H1 (cell line): ENCODE measurements at regions not wholly inside any gene's neighbourhood (a gene's known extent, or its start where the extent isn't known, plus 50 kb on each side); places are given as distances from the start of the nearest gene placed in this dataset.

Experiments
- CTCF ChIA-PET: fragments of 300-600 bp; sonication (Branson Sonifier 250); formaldehyde crosslinking; loops from one replicate; lab custom pipeline; 2021; ENCODE audit not compliant: partially characterized antibody; lab: Charles Lee
- POLR2A ChIA-PET: fragments of 300-600 bp; sonication (Branson Sonifier 250); formaldehyde crosslinking; loops from one replicate; lab custom pipeline; 2021; ENCODE audit warnings: inconsistent platforms; ENCODE audit not compliant: partially characterized antibody; lab: Charles Lee
- DNase-seq, 2 experiments: peaks; one replicate each; pipeline versions ENCODE4 v3.0.0 to v3.0.0-alpha.2; 2010 to 2022; ENCODE audit warnings: low spot score in 2 of 2, low read depth in 1 of 2, mixed read lengths in 1 of 2
- FAIRE-seq: peaks from 2 replicates; lab custom pipeline; 2011; peaks lifted over from hg19 to GRCh38; lab: Jason Lieb, UNC
- H2AFZ ChIP-seq: 2 replicates; pipeline ENCODE4 v1.8.1; 2012; ENCODE audit warnings: low read length, inconsistent platforms
- H2AK5ac ChIP-seq: 2 replicates; pipeline ENCODE4 v1.6.1; 2013; ENCODE audit warnings: low read depth, low read length
- H2BK120ac ChIP-seq: replicated peaks from 2 replicates; pipeline ENCODE3; 2013; ENCODE audit warnings: low read depth, low read length, inconsistent platforms
- H2BK12ac ChIP-seq: 2 replicates; pipeline ENCODE4 v1.6.1; 2013; ENCODE audit warnings: low read depth, low read length
- H2BK15ac ChIP-seq: 2 replicates; pipeline ENCODE4 v1.6.1; 2013; ENCODE audit warnings: low read length
- H2BK20ac ChIP-seq: 2 replicates; pipeline ENCODE4 v1.6.1; 2013; ENCODE audit warnings: low read length
- H2BK5ac ChIP-seq: 2 replicates; pipeline ENCODE4 v1.6.1; 2013; ENCODE audit warnings: low read depth, low read length
- H3K14ac ChIP-seq: 2 replicates; pipeline ENCODE4 v1.6.1; 2013; ENCODE audit warnings: inconsistent platforms; ENCODE audit not compliant: insufficient read length
- H3K18ac ChIP-seq: 2 replicates; pipeline ENCODE4 v1.6.1; 2013; ENCODE audit warnings: low read length; ENCODE audit errors: extremely low read depth
- H3K23ac ChIP-seq: 2 replicates; pipeline ENCODE4 v1.6.1; 2013; ENCODE audit warnings: inconsistent platforms; ENCODE audit not compliant: insufficient read length
- H3K23me2 ChIP-seq: 2 replicates; pipeline ENCODE4 v1.6.1; 2013; ENCODE audit warnings: low read depth, low read length
- H3K27ac ChIP-seq: 2 replicates; pipeline ENCODE4 v1.6.1; 2011; ENCODE audit warnings: low read depth, low read length, inconsistent platforms
- H3K27me3 ChIP-seq, 4 experiments: replicated peaks in 1 of 4; 1 replicate in 1 of 4; 2 replicates in 3 of 4; pipeline versions ENCODE4 v1.6.1 to v1.8.1; 2011 to 2013; ENCODE audit warnings: low read length in 3 of 4, mild to moderate bottlenecking in 3 of 4, inconsistent platforms in 2 of 4, mixed read lengths in 2 of 4, moderate library complexity in 1 of 4; ENCODE audit not compliant: control insufficient read depth in 3 of 4, insufficient read depth in 3 of 4; ENCODE audit errors: extremely low read depth in 1 of 4
- H3K36me3 ChIP-seq, 4 experiments: 2 replicates each; pipeline versions ENCODE4 v1.6.1 to v1.8.1; 2011 to 2013; ENCODE audit warnings: mild to moderate bottlenecking in 4 of 4, low read length in 3 of 4, moderate library complexity in 2 of 4, control low read depth in 1 of 4, inconsistent platforms in 1 of 4; ENCODE audit not compliant: insufficient read depth in 4 of 4, control insufficient read depth in 2 of 4
- H3K4ac ChIP-seq: replicated peaks from 2 replicates; pipeline ENCODE3; 2013; ENCODE audit warnings: low read length, low read depth, mixed read lengths, inconsistent platforms; ENCODE audit not compliant: insufficient read length
- H3K4me1 ChIP-seq, 4 experiments: replicated peaks in 1 of 4; 1 replicate in 1 of 4; 2 replicates in 3 of 4; pipeline versions ENCODE4 v1.6.1 to v1.8.1; 2011 to 2013; ENCODE audit warnings: low read length in 3 of 4, inconsistent platforms in 2 of 4, mixed read lengths in 1 of 4; ENCODE audit not compliant: insufficient read depth in 4 of 4, control insufficient read depth in 3 of 4
- H3K4me2 ChIP-seq, 2 experiments: 2 replicates each; pipeline versions ENCODE4 v1.6.1 to v1.8.1; 2011 to 2013; ENCODE audit warnings: low read depth in 2 of 2, low read length in 2 of 2, control low read depth in 1 of 2, inconsistent platforms in 1 of 2, mild to moderate bottlenecking in 1 of 2; ENCODE audit not compliant: insufficient read depth in 1 of 2
- H3K4me3 ChIP-seq, 4 experiments: fragments of 200-600, 300-600 bp in 1 of 4; sonication (generic), shearing (Covaris generic), sonication (Bioruptor Twin) in 1 of 4; 2 replicates each; pipeline versions ENCODE4 v1.5.1 to v1.8.1; 2011 to 2016; ENCODE audit warnings: low read length in 4 of 4, low read depth in 3 of 4, control low read depth in 2 of 4, inconsistent platforms in 2 of 4, mild to moderate bottlenecking in 2 of 4, mixed read lengths in 1 of 4, moderate library complexity in 1 of 4; ENCODE audit not compliant: insufficient read depth in 2 of 4; ENCODE audit errors: extremely low read depth in 1 of 4
- H3K56ac ChIP-seq: replicated peaks from 2 replicates; pipeline ENCODE3; 2013; ENCODE audit warnings: low read depth, mild to moderate bottlenecking, mixed read lengths, low read length, inconsistent platforms; ENCODE audit not compliant: insufficient read length
- H3K79me1 ChIP-seq: 2 replicates; pipeline ENCODE4 v1.6.1; 2013; ENCODE audit warnings: low read depth, low read length, control low read depth
- H3K79me2 ChIP-seq, 2 experiments: 2 replicates each; pipeline versions ENCODE4 v1.6.1 to v1.8.1; 2012 to 2013; ENCODE audit warnings: low read length in 2 of 2, mild to moderate bottlenecking in 2 of 2, inconsistent platforms in 1 of 2; ENCODE audit not compliant: insufficient read depth in 2 of 2, control insufficient read depth in 1 of 2
- H3K9ac ChIP-seq, 4 experiments: replicated peaks in 1 of 4; 1 replicate in 1 of 4; 2 replicates in 3 of 4; pipeline versions ENCODE4 v1.6.1 to v1.8.1; 2011 to 2013; ENCODE audit warnings: low read depth in 3 of 4, low read length in 3 of 4, control low read depth in 2 of 4, mild to moderate bottlenecking in 2 of 4, moderate library complexity in 2 of 4, inconsistent platforms in 1 of 4; ENCODE audit errors: extremely low read depth in 1 of 4
- H3K9me3 ChIP-seq, 2 experiments: 2 replicates each; pipeline versions ENCODE4 v1.6.1 to v1.8.1; 2012 to 2013; ENCODE audit warnings: mild to moderate bottlenecking in 2 of 2, moderate library complexity in 2 of 2, control low read depth in 1 of 2, inconsistent platforms in 1 of 2, low read depth in 1 of 2, low read length in 1 of 2, mixed read lengths in 1 of 2; ENCODE audit not compliant: insufficient read depth in 2 of 2
- H4K20me1 ChIP-seq, 2 experiments: replicated peaks in 1 of 2; 2 replicates each; pipeline versions ENCODE3 to v1.8.1; 2011 to 2013; ENCODE audit warnings: inconsistent platforms in 2 of 2, low read length in 2 of 2, mild to moderate bottlenecking in 1 of 2; ENCODE audit not compliant: insufficient read depth in 2 of 2, control insufficient read depth in 1 of 2
- H4K5ac ChIP-seq: 2 replicates; pipeline ENCODE4 v1.6.1; 2013; ENCODE audit warnings: low read length, low read depth, mixed read lengths, inconsistent platforms; ENCODE audit not compliant: insufficient read length
- H4K8ac ChIP-seq: 2 replicates; pipeline ENCODE4 v1.8.0; 2013; ENCODE audit warnings: mild to moderate bottlenecking, moderate library complexity, low read length, inconsistent platforms; ENCODE audit not compliant: insufficient read depth; ENCODE audit errors: extremely low read depth
- H4K91ac ChIP-seq: replicated peaks from 2 replicates; pipeline ENCODE3; 2013; ENCODE audit warnings: low read length, mixed read lengths, inconsistent platforms; ENCODE audit not compliant: insufficient read length
- HDAC6 ChIP-seq: IDR thresholded peaks from one replicate; pipeline ENCODE4 v1.7.1; 2012; ENCODE audit warnings: low read depth, mild to moderate bottlenecking, inconsistent platforms, low read length, moderate library complexity
- KDM5A ChIP-seq: fragments of 200-600 bp; IDR thresholded peaks from 2 replicates; pipeline ENCODE4 v1.7.1; 2012; ENCODE audit warnings: mild to moderate bottlenecking, low read length, inconsistent platforms, mixed read lengths
- POU5F1 ChIP-seq: IDR thresholded peaks from 2 replicates; pipeline ENCODE4 v1.6.1; 2011; ENCODE audit warnings: low read depth, mild to moderate bottlenecking, low read length, moderate library complexity
- SAP30 ChIP-seq: fragments of 300-600 bp; sonication (generic); IDR thresholded peaks from 2 replicates; pipeline ENCODE4 v1.7.1; 2012; ENCODE audit warnings: low read length, moderate library complexity, mild to moderate bottlenecking, inconsistent platforms; ENCODE audit not compliant: insufficient read depth, insufficient replicate concordance
- TBP ChIP-seq: IDR thresholded peaks from 2 replicates; pipeline ENCODE4 v1.6.1; 2011; ENCODE audit warnings: low read depth, low read length, improper control_type of control experiment
- TCF12 ChIP-seq: IDR thresholded peaks from 2 replicates; pipeline ENCODE4 v1.6.1; 2011; ENCODE audit warnings: low read depth, mild to moderate bottlenecking, low read length
- WGBS, 2 experiments: shearing (Covaris generic) in 1 of 2; methylation state at CpG; one replicate each; pipeline versions ENCODE4 v1.1.6 to v1.1.7; 2013 to 2015; ENCODE audit warnings: low lambda C conversion rate in 2 of 2, mixed read lengths in 2 of 2, inconsistent platforms in 1 of 2, low coverage in 1 of 2, missing lambda C conversion rate in 1 of 2; ENCODE audit not compliant: insufficient replicate concordance in 2 of 2, insufficient coverage in 1 of 2, insufficient read length in 1 of 2; ENCODE audit errors: extremely low coverage in 1 of 2, missing lambda C conversion rate in 1 of 2; 5-methylcytosine and 5-hydroxymethylcytosine counted together

- Histone ChIP-seq H4K20me1 (no peaks in the 10 kb centered on the region), H3K56ac (no peak overlapping the region), H3K27ac (no peak overlapping the region), H3K4me2 (no peak overlapping the region), H4K91ac (no peak overlapping the region), H2BK20ac (no peak overlapping the region), H3K27me3 (no peaks in the 10 kb centered on the region), H4K8ac (no peak overlapping the region), H2BK5ac (no peak overlapping the region), H4K5ac (no peak overlapping the region), H3K4ac (no peak overlapping the region), H2BK12ac (no peak overlapping the region), H3K14ac (no peak overlapping the region), H3K4me3 (no peak overlapping the region), H3K23me2 (no peaks in the 10 kb centered on the region), H3K4me1 (no peaks in the 10 kb centered on the region), H3K9ac (no peak overlapping the region), H3K9me3 (no peaks in the 10 kb centered on the region), H3K23ac (no peak overlapping the region), H2BK15ac (no peak overlapping the region), H3K18ac (no peak overlapping the region), H2AK5ac (no peak overlapping the region), H2AFZ (no peak overlapping the region), H3K36me3 (no peaks in the 10 kb centered on the region), H2BK120ac (no peak overlapping the region), H3K79me2 (no peaks in the 10 kb centered on the region), H3K79me1 (no peaks in the 10 kb centered on the region)
- no peak for FAIRE-seq
- no peak for DNase-seq
- ChIA-PET CTCF (interaction anchor here (1.2 to 1.8 kb wide), 3 partner anchors 8 to 125 kb away, joined by 5 to 8 read pairs (median 5); no protein-coding TSS in a partner anchor), POLR2A (interaction anchor here (0.7 kb wide), 1 partner anchor 203 kb away, joined by 3 read pairs; no protein-coding TSS in a partner anchor)
- 82% methylated on average over 2 of the region's 2 CpGs; no CpG with 5 or more reads in 1 of the 2 experiments for WGBS, 2 experiments
- TF ChIP-seq SAP30 (no peak), POU5F1 (no peak), HDAC6 (no peak), TBP (no peak), TCF12 (no peak), KDM5A (no peak)
These were observed 118.3 kb upstream of the GALNT15 start for GRCh38 chr3:16056217-16056616.
